ENCODE measurements at regions not wholly inside any gene's neighbourhood (a gene's known extent, or its start where the extent isn't known, plus 50 kb on each side); places are given as distances from the start of the nearest gene placed in this dataset.

DNA sequence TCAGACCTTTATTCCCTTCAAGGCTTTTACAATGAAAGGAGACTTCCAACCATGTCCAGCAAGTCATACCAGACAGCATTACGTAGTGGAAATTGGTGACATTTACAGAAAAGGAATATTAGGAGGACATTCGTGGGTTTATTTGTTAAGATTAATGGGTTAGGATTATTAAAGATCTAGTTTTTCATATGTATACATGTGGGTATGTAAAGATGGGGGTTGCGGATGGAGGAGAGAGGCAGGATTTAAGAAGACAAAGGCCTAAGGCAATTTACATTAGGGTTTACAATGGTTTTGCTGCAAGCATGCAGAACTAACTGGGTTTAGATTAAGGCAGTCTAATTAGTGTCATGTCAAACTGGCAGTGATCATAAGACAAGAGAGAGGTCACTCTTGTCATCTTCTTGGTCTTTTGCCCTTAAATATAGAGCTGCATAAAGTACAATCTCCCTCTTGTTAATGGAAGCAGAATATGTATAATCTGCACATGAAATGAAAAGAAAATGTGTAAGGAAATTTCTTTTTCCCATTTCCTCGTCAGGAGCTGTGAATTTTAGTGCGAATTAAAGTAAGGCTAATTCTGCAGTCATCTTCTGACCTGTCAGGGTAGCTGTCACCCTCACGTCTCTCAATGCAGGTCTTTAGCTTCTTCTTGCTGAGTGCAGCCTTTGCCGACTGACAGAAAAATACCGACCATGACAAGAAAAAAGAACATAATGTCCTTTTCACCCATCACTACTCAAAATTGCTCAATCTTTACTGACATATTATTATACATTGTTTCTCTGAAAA lies 258.9 kb upstream of the MEIS2 start:
- no peak for DNase-seq (ENCODE audit: low read depth)
- TF ChIP-seq, protein P1, sequence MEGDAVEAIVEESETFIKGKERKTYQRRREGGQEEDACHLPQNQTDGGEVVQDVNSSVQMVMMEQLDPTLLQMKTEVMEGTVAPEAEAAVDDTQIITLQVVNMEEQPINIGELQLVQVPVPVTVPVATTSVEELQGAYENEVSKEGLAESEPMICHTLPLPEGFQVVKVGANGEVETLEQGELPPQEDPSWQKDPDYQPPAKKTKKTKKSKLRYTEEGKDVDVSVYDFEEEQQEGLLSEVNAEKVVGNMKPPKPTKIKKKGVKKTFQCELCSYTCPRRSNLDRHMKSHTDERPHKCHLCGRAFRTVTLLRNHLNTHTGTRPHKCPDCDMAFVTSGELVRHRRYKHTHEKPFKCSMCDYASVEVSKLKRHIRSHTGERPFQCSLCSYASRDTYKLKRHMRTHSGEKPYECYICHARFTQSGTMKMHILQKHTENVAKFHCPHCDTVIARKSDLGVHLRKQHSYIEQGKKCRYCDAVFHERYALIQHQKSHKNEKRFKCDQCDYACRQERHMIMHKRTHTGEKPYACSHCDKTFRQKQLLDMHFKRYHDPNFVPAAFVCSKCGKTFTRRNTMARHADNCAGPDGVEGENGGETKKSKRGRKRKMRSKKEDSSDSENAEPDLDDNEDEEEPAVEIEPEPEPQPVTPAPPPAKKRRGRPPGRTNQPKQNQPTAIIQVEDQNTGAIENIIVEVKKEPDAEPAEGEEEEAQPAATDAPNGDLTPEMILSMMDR (IDR thresholded peaks at IDR 0.05; ENCODE audit: control insufficient read depth, insufficient read depth, low read depth, low read length, missing control alignments): no peak
- no peak overlapping the region for H3K4me3 ChIP-seq (ENCODE audit: control insufficient read depth, low read depth, low read length)

DNA sequence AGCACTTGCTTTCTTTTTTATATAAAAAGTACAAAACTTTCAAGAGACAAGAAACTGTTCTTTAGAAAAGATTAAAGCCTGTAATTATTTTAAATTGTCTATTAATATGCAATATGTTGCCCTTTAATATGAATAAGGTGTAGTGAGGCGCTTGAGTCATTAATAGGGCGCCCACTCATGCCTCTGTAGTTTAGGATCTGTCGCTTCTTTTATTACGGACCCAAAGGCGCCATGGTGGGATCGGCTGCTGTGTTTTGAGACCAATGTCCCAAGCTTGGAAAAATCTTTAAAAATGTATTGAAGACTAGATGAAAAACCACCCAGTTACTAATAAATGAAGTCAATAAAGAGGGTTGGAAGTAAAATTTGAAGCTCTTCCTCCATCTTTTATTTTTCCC lies 259.5 kb upstream of the MEIS2 start:
- H3K4me3 ChIP-seq (ENCODE audit: control insufficient read depth, low read depth, low read length): no peak overlapping the region
- TF ChIP-seq, protein P1 (IDR thresholded peaks at IDR 0.05; ENCODE audit: control insufficient read depth, insufficient read depth, low read depth, low read length, missing control alignments): no peak
- DNase-seq (ENCODE audit: low read depth): no peak

DNA sequence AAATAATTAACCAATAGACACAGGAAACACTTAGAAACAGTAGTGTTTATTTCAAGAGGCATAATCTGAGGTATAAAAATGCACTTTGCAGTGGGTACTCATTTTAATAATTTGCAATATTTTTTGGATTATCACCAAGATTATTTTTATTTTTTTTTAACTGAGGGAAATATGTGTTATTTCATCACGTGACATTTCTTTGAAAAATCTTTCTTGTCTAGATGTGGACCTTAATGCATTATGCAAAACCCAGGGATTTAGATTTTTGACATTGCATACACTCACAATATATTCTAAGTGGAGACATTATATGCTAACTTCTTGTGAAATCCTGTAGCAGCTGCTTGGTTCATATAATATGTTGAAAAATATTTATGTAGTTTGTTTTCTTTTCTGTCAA lies 260.4 kb upstream of the MEIS2 start:
- no peak overlapping the region for H3K4me3 ChIP-seq (ENCODE audit: control insufficient read depth, low read depth, low read length)
- TF ChIP-seq, protein P1 (IDR thresholded peaks at IDR 0.05; ENCODE audit: control insufficient read depth, insufficient read depth, low read depth, low read length, missing control alignments): no peak
- no peak for DNase-seq (ENCODE audit: low read depth)

DNA sequence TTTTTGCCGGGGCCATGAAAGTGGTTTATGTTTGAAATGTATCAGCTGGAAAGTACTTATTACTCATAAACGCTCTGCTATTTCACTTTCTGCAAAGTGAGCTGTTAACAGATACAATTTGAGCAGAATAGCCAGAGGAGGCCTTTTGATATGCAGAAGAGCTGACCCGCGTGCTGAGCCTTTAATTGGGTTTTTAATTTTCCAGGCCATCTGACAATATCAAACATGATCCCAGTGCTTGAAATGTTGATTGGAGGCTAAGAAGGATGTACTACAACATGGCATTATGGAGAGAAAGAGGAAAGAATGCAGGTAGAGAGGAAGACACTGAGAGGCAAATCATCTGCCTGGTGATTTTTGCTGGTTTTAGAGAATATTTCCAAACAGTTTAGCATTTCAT lies 261.3 kb upstream of the MEIS2 start:
- no peak for DNase-seq (ENCODE audit: low read depth)
- TF ChIP-seq, protein P1 (IDR thresholded peaks at IDR 0.05; ENCODE audit: control insufficient read depth, insufficient read depth, low read depth, low read length, missing control alignments): no peak
- H3K4me3 ChIP-seq (ENCODE audit: control insufficient read depth, low read depth, low read length): no peak overlapping the region

DNA sequence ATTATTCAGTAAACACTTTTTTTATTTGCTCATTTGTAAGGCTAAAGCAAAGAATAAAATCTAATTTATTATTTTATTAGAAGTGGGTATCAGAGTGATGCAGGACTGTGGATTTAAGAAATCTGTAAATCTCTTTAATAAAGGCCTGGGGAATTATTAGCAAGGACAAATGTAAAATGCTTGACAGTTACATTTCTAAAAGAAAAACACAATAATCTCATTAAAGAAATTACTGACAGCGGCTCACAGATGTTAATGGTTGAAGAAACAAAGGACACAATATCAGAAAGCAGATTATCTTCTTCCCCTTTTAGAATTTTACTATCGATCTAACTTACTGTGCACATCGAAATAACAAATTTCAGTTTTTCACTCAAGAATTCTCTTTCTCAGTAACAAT lies 262.1 kb upstream of the MEIS2 start:
- no peak overlapping the region for H3K4me3 ChIP-seq (ENCODE audit: control insufficient read depth, low read depth, low read length)
- TF ChIP-seq, protein P1 (IDR thresholded peaks at IDR 0.05; ENCODE audit: control insufficient read depth, insufficient read depth, low read depth, low read length, missing control alignments): no peak
- no peak for DNase-seq (ENCODE audit: low read depth)

DNA sequence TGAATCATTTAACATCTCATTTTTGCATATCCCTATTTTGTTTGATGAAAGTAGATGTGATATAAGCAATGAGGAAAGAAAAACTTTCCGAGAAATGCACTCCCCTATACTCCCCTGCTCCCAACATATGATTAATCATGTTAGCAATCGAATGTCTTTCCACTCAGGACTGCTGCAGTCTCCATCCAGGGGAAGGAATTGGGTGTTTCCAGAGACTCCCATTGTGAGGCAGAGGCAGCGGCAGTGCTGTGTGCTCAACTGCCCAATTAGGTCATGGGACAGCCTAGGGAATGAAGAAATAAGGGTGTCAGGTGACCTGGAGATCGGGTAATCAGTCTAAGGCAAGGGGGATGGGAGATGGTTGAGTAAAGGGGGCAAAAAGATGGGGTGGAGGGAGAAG lies 268.6 kb upstream of the MEIS2 start:
- H3K4me3 ChIP-seq (ENCODE audit: control insufficient read depth, low read depth, low read length): no peak overlapping the region
- TF ChIP-seq, protein P1 (IDR thresholded peaks at IDR 0.05; ENCODE audit: control insufficient read depth, insufficient read depth, low read depth, low read length, missing control alignments): no peak

More for the DNA sequence above, 268.6 kb upstream of the MEIS2 start:
- DNase-seq (ENCODE audit: low read depth): no peak

Data from AG09309 (cell line).